MCF 10A (cell line): ENCODE measurements at regions not wholly inside any gene's neighbourhood (a gene's known extent, or its start where the extent isn't known, plus 50 kb on each side); places are given as distances from the start of the nearest gene placed in this dataset.

ENCODE experiments used
- BruUV-seq: library from RNA; stranded (reverse); fragments of 400-500 nt; replicated peaks from 2 replicates; lab custom pipeline; 2021; lab: Mats Ljungman, UMichigan
- CTCF ChIA-PET: fragments of 300-600 bp; sonication (Branson Sonifier 250); formaldehyde crosslinking; extraction: SDS; loops from one replicate; lab custom pipeline; 2021; ENCODE audit warnings: antibody characterized with exemption, inconsistent platforms; lab: Yijun Ruan, JAX
- POLR2A ChIA-PET: fragments of 300-600, 350-650 bp; sonication (Branson Sonifier 250); formaldehyde crosslinking; extraction: SDS; loops from one replicate; lab custom pipeline; 2020; ENCODE audit warnings: antibody characterized with exemption, inconsistent platforms; lab: Yijun Ruan, JAX
- DNase-seq: peaks from one replicate; pipeline ENCODE4 v3.0.0-alpha.2; 2018; ENCODE audit not compliant: unreplicated experiment
- H3K27ac Mint-ChIP-seq: one replicate; pipeline ENCODE4 v1.8.0; 2022; ENCODE audit warnings: mild to moderate bottlenecking, low read depth, mixed read lengths; ENCODE audit not compliant: unreplicated experiment
- H3K27me3 Mint-ChIP-seq: one replicate; pipeline ENCODE4 v1.8.0; 2022; ENCODE audit warnings: mixed read lengths; ENCODE audit not compliant: insufficient read depth, unreplicated experiment
- H3K36me3 Mint-ChIP-seq: one replicate; pipeline ENCODE4 v1.8.0; 2022; ENCODE audit warnings: mild to moderate bottlenecking, moderate library complexity, mixed read lengths; ENCODE audit not compliant: insufficient read depth, unreplicated experiment
- H3K4me1 Mint-ChIP-seq: one replicate; pipeline ENCODE4 v1.8.0; 2022; ENCODE audit warnings: mixed read lengths; ENCODE audit not compliant: insufficient read depth, unreplicated experiment
- H3K4me3 Mint-ChIP-seq: one replicate; pipeline ENCODE4 v1.8.0; 2022; ENCODE audit warnings: mild to moderate bottlenecking, moderate library complexity, mixed read lengths; ENCODE audit not compliant: unreplicated experiment
- H3K9me3 Mint-ChIP-seq: one replicate; pipeline ENCODE4 v1.8.0; 2022; ENCODE audit warnings: mixed read lengths; ENCODE audit not compliant: unreplicated experiment
- CTCF ChIP-seq: fragments of 200-600 bp; IDR thresholded peaks from one replicate; pipeline ENCODE4 v1.8.0; 2022; ENCODE audit warnings: antibody characterized with exemption, mild to moderate bottlenecking; ENCODE audit not compliant: unreplicated experiment
- intact Hi-C: fragments of 100-400 bp; cut with micrococcal nuclease; formaldehyde crosslinking; loops from 2 replicates; pipeline ENCODE4 v1.14.1; 2022

GRCh38 chr2:7953195-7953594, 728.7 kb upstream of the ID2 start:
- Mint-ChIP-seq H3K4me1 (no peaks in the 10 kb centered on the region), H3K27me3 (no peaks in the 10 kb centered on the region), H3K4me3 (no peak overlapping the region), H3K9me3 (no peaks in the 10 kb centered on the region), H3K36me3 (no peaks in the 10 kb centered on the region), H3K27ac (no peak overlapping the region)
- intact Hi-C loops, result no loop called here
- ChIA-PET CTCF (interaction anchor here (0.6 kb wide), 2 partner anchors 1185 to 1315 kb away, joined by 3 read pairs; no protein-coding TSS in a partner anchor), POLR2A (no interaction called here)
- DNase-seq, result no peak
- BruUV-seq, result no TSS peak
- no peak for TF ChIP-seq CTCF

- intact Hi-C loops, result no loop called here
- Mint-ChIP-seq H3K4me3 (no peak overlapping the region), H3K27me3 (no peaks in the 10 kb centered on the region), H3K36me3 (no peaks in the 10 kb centered on the region), H3K4me1 (no peaks in the 10 kb centered on the region), H3K9me3 (no peaks in the 10 kb centered on the region), H3K27ac (no peak overlapping the region)
- DNase-seq, result no peak
- ChIA-PET CTCF (no interaction called here), POLR2A (no interaction called here)
- TF ChIP-seq CTCF, result no peak
- no TSS peak for BruUV-seq
Observed at GRCh38 chr2:7954234-7954633, 727.6 kb upstream of the ID2 start.

- BruUV-seq, result no TSS peak
- no peak overlapping the region for H3K27ac Mint-ChIP-seq
- TF ChIP-seq CTCF, result no peak
- intact Hi-C loops, result no loop called here
- no peaks in the 10 kb centered on the region for H3K4me1 Mint-ChIP-seq
- DNase-seq, result no peak
- no peaks in the 10 kb centered on the region for H3K36me3 Mint-ChIP-seq
- H3K9me3 Mint-ChIP-seq, result peaks cover 5% of the 10 kb centered on the region
- POLR2A ChIA-PET, result no interaction called here
- no peak overlapping the region for H3K4me3 Mint-ChIP-seq
- CTCF ChIA-PET, result interaction anchor here (0.6 kb wide), 1 partner anchor 771 kb away, joined by 3 read pairs; no protein-coding TSS in a partner anchor
- H3K27me3 Mint-ChIP-seq, result no peaks in the 10 kb centered on the region
Observed at GRCh38 chr2:7956126-7956689, 725.6 kb upstream of the ID2 start.

GRCh38 chr2:7961550-7961949, 720.3 kb upstream of the ID2 start:
- POLR2A ChIA-PET, result no interaction called here
- CTCF ChIA-PET, result interaction anchor here (0.7 kb wide), 1 partner anchor 11 kb away, joined by 4 read pairs; no protein-coding TSS in a partner anchor

More at GRCh38 chr2:7961550-7961949, 720.3 kb upstream of the ID2 start:
- H3K27me3 Mint-ChIP-seq, result no peaks in the 10 kb centered on the region
- BruUV-seq, result no TSS peak
- H3K36me3 Mint-ChIP-seq, result peaks cover 6% of the 10 kb centered on the region
- H3K4me3 Mint-ChIP-seq, result no peak overlapping the region
- intact Hi-C loops, result no loop called here
- peaks cover 5% of the 10 kb centered on the region for H3K9me3 Mint-ChIP-seq
- DNase-seq, result no peak
- no peaks in the 10 kb centered on the region for H3K4me1 Mint-ChIP-seq
- no peak overlapping the region for H3K27ac Mint-ChIP-seq
- TF ChIP-seq CTCF, result no peak
